ENCODE measurements at regions not wholly inside any gene's neighbourhood (a gene's known extent, or its start where the extent isn't known, plus 50 kb on each side); places are given as distances from the start of the nearest gene placed in this dataset.

DNA sequence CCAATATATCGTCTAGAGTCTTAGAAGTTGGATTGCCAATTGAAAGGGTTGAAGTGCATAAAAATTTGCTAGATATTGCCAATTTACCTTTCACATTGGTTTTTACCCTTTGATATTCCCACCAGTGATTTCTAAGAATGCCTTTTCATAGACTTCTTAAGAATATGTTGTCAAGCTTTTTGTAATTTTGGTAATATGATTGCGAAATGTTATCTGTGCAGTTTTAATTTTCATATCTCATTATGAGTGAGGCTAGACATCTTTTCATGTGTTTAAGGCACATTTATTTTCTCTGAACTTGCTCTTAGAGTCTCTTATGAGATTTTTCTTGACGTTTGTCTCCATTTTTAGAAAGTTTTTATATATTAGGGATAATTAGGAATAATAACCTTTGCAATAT is 567.2 kb downstream of the CCSER2 start:
- no peak overlapping the region for H3K27ac ChIP-seq
- TF ChIP-seq, protein P1, sequence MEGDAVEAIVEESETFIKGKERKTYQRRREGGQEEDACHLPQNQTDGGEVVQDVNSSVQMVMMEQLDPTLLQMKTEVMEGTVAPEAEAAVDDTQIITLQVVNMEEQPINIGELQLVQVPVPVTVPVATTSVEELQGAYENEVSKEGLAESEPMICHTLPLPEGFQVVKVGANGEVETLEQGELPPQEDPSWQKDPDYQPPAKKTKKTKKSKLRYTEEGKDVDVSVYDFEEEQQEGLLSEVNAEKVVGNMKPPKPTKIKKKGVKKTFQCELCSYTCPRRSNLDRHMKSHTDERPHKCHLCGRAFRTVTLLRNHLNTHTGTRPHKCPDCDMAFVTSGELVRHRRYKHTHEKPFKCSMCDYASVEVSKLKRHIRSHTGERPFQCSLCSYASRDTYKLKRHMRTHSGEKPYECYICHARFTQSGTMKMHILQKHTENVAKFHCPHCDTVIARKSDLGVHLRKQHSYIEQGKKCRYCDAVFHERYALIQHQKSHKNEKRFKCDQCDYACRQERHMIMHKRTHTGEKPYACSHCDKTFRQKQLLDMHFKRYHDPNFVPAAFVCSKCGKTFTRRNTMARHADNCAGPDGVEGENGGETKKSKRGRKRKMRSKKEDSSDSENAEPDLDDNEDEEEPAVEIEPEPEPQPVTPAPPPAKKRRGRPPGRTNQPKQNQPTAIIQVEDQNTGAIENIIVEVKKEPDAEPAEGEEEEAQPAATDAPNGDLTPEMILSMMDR (IDR thresholded peaks at IDR 0.05) = no peak
- no peak for TF ChIP-seq ZFX (IDR thresholded peaks at IDR 0.05; ENCODE audit: borderline replicate concordance)

DNA sequence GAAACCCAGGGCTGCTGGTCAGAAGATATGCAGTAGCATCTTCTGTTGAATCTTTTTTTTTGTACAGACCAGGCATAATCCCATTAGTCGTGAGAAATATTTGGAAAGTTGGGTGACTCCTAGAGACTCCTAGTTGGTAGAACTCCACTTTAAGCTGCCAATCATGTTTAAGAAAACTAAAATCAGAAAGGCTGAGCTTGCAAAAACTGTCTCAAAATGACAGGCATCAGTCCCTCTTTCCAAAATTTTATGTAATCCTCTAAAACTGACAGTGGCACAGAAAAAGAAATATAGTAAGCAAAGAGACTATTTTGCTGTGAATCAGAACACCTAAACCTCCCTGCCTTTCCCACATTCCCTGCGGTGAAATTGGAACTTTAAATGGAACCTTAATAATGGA is 568.5 kb downstream of the CCSER2 start:
- TF ChIP-seq ZFX (IDR thresholded peaks at IDR 0.05; ENCODE audit: borderline replicate concordance) = no peak
- TF ChIP-seq, protein P1 (IDR thresholded peaks at IDR 0.05) = no peak
- H3K27ac ChIP-seq = no peak overlapping the region

DNA sequence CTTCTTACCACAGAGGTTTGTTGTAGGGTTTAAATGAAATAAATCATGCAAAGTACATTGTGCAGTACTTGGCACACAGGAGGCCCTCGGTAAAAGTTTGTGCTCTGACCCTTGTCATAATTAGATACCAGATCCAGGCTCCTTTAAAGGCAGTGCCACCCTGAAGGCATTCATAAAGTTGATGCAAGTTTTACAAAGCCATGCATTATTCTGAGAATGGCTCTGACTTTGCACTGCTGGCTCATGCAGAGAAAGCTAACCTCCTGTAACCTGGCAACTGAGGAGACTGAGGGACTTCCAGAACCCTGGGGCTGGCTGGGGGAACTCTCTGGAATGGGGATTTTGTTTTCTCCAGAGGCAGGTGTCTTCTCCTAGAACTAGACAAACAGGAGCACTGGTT is 570.9 kb downstream of the CCSER2 start:
- no peak for TF ChIP-seq ZFX (IDR thresholded peaks at IDR 0.05; ENCODE audit: borderline replicate concordance)
- TF ChIP-seq, protein P1 (IDR thresholded peaks at IDR 0.05) = no peak
- no peak overlapping the region for H3K27ac ChIP-seq

DNA sequence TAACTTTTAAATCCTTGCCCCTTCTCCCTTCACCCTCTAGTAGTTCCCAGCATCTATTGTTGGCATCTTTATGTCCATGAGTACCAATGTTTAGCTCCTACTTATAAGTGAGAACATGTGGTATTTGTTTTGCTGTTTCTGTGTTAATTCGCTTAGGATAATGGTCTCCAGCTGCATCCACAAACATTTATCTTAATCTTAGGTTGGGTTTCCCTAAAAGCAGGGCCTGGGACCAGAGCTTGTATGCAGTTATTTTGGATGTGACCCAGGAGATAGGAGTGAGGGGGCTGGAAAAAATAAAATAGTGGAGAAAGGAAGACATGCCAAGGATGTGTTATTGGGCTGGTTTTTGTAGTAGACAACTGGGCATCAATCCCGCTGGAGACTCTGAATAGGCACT is 571.8 kb downstream of the CCSER2 start:
- no peak overlapping the region for H3K27ac ChIP-seq
- TF ChIP-seq ZFX (IDR thresholded peaks at IDR 0.05; ENCODE audit: borderline replicate concordance) = no peak
- TF ChIP-seq, protein P1 (IDR thresholded peaks at IDR 0.05) = no peak

DNA sequence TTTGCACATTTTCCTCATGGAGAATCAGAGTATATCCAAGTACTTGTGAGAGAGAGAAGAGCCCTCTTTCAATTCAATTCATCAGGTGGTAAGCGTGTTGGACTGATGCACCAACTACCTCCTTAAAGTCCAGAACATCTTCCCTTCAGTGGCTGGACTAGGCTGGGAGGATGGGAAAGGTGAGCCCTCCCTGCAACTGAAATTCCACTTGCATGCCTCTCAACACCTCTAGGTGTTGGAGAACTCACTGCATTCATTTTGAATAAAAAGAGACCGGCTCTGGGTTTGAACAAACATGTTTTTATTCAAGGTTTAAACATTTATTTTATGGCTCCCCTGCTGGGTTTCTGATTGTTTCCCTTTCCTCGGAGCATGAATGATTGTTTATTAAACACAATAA is 573.5 kb downstream of the CCSER2 start:
- TF ChIP-seq ZFX (IDR thresholded peaks at IDR 0.05; ENCODE audit: borderline replicate concordance) = no peak
- TF ChIP-seq, protein P1 (IDR thresholded peaks at IDR 0.05) = no peak
- H3K27ac ChIP-seq = no peak overlapping the region

DNA sequence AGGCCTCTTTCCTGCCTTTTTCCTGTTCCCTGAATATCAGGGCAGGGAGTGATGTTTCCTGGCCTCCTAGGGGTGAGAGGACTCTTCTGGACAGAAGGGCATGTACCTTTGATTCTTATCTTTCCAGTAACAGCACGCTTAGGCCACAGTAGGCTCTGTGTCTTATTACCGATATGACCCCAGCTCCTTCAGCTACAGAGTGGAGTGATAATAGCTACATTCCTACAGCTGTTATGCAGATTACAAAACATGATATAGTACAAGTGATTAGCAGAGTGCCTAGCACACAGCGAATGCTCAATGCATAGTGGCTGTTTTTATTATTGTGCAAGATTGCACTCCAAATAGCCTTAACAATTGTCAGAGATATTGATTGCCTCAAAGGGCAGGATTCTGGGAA is 574.2 kb downstream of the CCSER2 start:
- H3K27ac ChIP-seq = no peak overlapping the region
- no peak for TF ChIP-seq ZFX (IDR thresholded peaks at IDR 0.05; ENCODE audit: borderline replicate concordance)
- TF ChIP-seq, protein P1 (IDR thresholded peaks at IDR 0.05) = no peak

DNA sequence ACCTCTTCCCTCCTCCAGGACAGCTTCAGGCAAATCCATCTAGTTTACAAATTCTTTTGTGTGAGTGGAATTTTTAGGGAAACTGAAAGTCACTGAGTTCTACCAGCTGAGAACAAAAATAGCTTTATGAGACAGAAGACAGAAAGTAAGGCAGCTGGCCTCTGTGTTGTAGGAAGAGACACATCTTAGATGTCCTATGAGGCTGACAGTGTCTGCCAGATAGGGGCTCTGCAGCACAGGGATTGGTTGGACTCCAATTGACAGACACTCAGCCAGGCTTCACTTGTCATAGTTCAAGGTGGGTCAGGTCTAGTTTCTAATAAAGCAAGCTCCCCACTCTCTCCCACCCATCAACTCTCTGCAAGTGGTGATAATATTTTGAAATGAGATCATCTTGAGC is 574.9 kb downstream of the CCSER2 start:
- H3K27ac ChIP-seq = no peak overlapping the region
- TF ChIP-seq ZFX (IDR thresholded peaks at IDR 0.05; ENCODE audit: borderline replicate concordance) = no peak
- TF ChIP-seq, protein P1 (IDR thresholded peaks at IDR 0.05) = no peak

Data from 22Rv1 (cell line).